Large intestine (tissue), 3 donors: ENCODE measurements at regions not wholly inside any gene's neighbourhood (a gene's known extent, or its start where the extent isn't known, plus 50 kb on each side); places are given as distances from the start of the nearest gene placed in this dataset.
"Not testable (repeated sequence)": the region's sequence is repeated elsewhere in the genome, so short reads cannot be mapped to it uniquely, and the experiment has no call there.

ENCODE experiments used
- DNase-seq, 2 donors: peaks; one replicate each; pipeline versions ENCODE4 v3.0.0 to v3.0.0-alpha.2; 2013
- H3K27ac ChIP-seq: one replicate; pipeline ENCODE4 v1.5.1; 2013; ENCODE audit warnings: low read length
- H3K27me3 ChIP-seq: 2 replicates; pipeline ENCODE4 v1.6.1; 2013; ENCODE audit warnings: low read length; ENCODE audit not compliant: control insufficient read depth, insufficient read depth
- H3K36me3 ChIP-seq: 2 replicates; pipeline ENCODE4 v1.6.1; 2013; ENCODE audit warnings: low read length; ENCODE audit not compliant: control insufficient read depth, insufficient read depth
- H3K4me1 ChIP-seq: one replicate; pipeline ENCODE4 v1.6.1; 2013; ENCODE audit warnings: low read length; ENCODE audit not compliant: control insufficient read depth, insufficient read depth
- H3K4me3 ChIP-seq: one replicate; pipeline ENCODE4 v1.5.1; 2013; ENCODE audit warnings: low read length
- H3K9me3 ChIP-seq: one replicate; pipeline ENCODE4 v1.6.1; 2013; ENCODE audit warnings: mild to moderate bottlenecking, low read depth, low read length, moderate library complexity; ENCODE audit not compliant: control insufficient read depth
- WGBS: methylation state at CpG from one replicate; pipeline ENCODE4 v1.1.5; 2013; ENCODE audit warnings: low lambda C conversion rate; ENCODE audit not compliant: insufficient coverage; 5-methylcytosine and 5-hydroxymethylcytosine counted together

GRCh38 chr2:138902239-138902871 is 122.2 kb upstream of the NXPH2 start:
- no peaks in the 10 kb centered on the region for H3K27me3 ChIP-seq
- WGBS, result no CpG with 5 or more reads among the region's 29 CpGs
- no peaks in the 10 kb centered on the region for H3K4me1 ChIP-seq
- H3K4me3 ChIP-seq, result no peak overlapping the region
- peaks cover 2% of the 10 kb centered on the region for H3K9me3 ChIP-seq
- H3K36me3 ChIP-seq, result no peaks in the 10 kb centered on the region
- no peak for DNase-seq
- no peak overlapping the region for H3K27ac ChIP-seq

DNA sequence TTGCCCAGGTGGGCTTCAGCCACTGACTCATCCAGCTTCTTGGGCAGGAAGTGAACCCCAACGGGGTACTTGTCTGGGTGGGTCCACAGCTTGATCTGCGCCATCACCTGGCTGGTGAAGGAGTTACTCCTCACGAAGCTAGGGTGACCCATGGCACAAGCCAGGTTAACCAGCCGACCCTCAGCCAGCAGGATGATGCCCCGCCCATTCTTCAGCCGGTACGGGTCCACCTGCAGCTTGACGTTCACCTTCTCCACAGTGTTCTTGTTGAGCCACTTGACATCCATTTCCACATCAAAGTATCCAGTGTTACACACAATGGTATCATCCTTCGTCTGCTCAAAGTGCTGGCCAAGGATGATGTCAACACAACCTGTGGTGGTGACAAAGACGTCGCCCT is 121.3 kb upstream of the NXPH2 start:
- H3K9me3 ChIP-seq, result peaks cover 2% of the 10 kb centered on the region
- WGBS, result no CpG with 5 or more reads among the region's 11 CpGs
- H3K27me3 ChIP-seq, result no peaks in the 10 kb centered on the region
- H3K27ac ChIP-seq, result no peak overlapping the region
- no peaks in the 10 kb centered on the region for H3K36me3 ChIP-seq
- no peak overlapping the region for H3K4me3 ChIP-seq
- no peak for DNase-seq
- H3K4me1 ChIP-seq, result no peaks in the 10 kb centered on the region

DNA sequence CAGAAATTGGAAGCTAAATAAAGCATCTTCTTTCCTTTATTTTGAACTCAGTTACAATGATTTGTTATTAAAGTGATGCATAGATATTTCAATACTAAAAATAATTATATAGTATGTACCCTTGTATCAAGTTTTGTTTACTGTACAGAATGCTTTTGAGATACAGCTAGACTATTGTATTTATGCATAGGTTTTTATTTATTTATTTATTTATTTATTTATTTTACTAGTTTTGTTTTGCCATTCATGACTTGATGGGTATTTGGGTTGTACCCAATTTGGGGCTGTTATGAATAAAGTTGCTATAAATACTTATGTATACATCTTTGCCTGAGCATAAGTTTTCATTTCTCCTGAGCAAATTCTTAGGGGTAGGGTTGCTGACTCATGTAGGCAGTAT is 118.7 kb upstream of the NXPH2 start:
- H3K9me3 ChIP-seq, result peaks cover 2% of the 10 kb centered on the region
- H3K27ac ChIP-seq, result no peak overlapping the region
- H3K36me3 ChIP-seq, result no peaks in the 10 kb centered on the region
- H3K4me3 ChIP-seq, result no peak overlapping the region
- no peak for DNase-seq
- H3K4me1 ChIP-seq, result no peaks in the 10 kb centered on the region
- no peaks in the 10 kb centered on the region for H3K27me3 ChIP-seq

- WGBS, result 80% methylated on average over 1 of the region's 12 CpGs
- Histone ChIP-seq H3K9me3 (no peaks in the 10 kb centered on the region), H3K27ac (no peak overlapping the region), H3K36me3 (no peaks in the 10 kb centered on the region), H3K4me1 (no peaks in the 10 kb centered on the region), H3K4me3 (no peak overlapping the region), H3K27me3 (no peaks in the 10 kb centered on the region)
- DNase-seq, result no peak
Measured at GRCh38 chr2:138897274-138897673, 117.1 kb upstream of the NXPH2 start.

DNA sequence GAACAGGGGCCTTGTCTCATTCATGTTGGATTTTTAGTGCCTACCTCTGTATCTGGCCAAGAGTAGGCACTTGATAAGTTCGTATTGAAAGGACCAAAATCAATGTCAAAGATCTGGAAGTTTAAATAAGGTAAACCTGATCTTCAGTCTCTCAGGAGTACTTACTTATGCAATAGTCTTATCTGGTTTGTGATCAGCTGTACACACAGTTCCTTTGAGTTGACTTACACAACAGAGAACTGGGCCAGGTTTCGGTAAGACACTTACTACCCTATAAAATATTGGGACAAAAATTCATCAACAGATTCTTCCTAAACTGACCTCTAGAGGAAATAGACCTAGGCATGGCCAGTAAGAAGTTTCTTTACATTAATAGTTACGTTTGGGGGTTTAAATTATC is 113.6 kb upstream of the NXPH2 start:
- no peak for DNase-seq
- no peak overlapping the region for H3K27ac ChIP-seq

GRCh38 chr2:138881126-138881525 is 100.9 kb upstream of the NXPH2 start:
- H3K9me3 ChIP-seq, result no peaks in the 10 kb centered on the region
- no peak overlapping the region for H3K27ac ChIP-seq
- DNase-seq, result no peak
- H3K4me1 ChIP-seq, result no peaks in the 10 kb centered on the region
- no peaks in the 10 kb centered on the region for H3K27me3 ChIP-seq
- WGBS, result no CpG with 5 or more reads among the region's 1 CpG
- no peak overlapping the region for H3K4me3 ChIP-seq
- H3K36me3 ChIP-seq, result no peaks in the 10 kb centered on the region

More for the DNA sequence above, 113.6 kb upstream of the NXPH2 start:
- 100% methylated on average over 1 of the region's 3 CpGs for whole genome bisulfite sequencing
- no peak overlapping the region for H3K4me3 ChIP-seq
- H3K9me3 ChIP-seq, result no peaks in the 10 kb centered on the region
- H3K27me3 ChIP-seq, result no peaks in the 10 kb centered on the region
- no peaks in the 10 kb centered on the region for H3K36me3 ChIP-seq
- no peaks in the 10 kb centered on the region for H3K4me1 ChIP-seq

DNA sequence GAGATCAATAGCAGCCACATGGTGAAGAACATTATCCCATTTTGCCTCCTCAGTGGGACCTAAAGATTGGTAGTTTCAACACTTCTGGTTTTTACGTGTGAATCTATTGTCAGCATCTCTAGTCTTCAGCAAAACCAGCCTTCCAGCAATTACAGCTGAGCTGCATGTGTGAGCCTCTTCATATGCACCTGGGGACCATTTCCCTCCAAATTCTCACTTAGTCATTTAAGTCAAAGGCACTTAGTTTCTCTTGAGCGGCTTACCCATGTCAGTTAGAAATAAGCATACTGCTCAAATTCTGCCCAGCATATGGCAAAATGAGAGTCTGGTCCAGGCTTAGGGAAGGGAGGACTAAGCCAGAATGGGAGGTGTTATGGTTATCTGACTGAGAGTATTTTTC is 99.7 kb upstream of the NXPH2 start:
- no peaks in the 10 kb centered on the region for H3K4me1 ChIP-seq
- H3K36me3 ChIP-seq, result no peaks in the 10 kb centered on the region
- H3K27ac ChIP-seq, result no peak overlapping the region
- no peak for DNase-seq
- H3K9me3 ChIP-seq, result no peaks in the 10 kb centered on the region
- H3K4me3 ChIP-seq, result no peak overlapping the region
- no CpG with 5 or more reads among the region's 2 CpGs for WGBS
- H3K27me3 ChIP-seq, result no peaks in the 10 kb centered on the region

DNA sequence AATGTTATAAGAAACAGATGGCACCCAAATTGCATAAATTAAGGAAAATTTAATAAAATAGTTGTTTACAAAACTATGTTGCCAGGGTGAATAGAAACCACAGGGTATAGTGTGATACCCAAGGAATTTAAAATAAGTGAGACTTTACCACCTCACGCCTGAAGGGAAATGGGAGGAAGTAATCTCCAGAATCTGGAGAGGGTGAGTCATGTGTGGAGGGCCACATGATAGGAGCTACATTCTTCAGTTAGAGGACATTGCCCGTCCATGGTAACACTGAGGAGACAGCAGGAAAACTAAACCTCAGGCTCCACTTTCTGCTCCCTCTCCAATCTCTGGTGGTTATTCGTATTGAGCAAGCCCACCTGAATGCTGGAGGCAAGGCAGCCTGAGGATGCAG is 97.2 kb upstream of the NXPH2 start:
- DNase-seq, result no peak
- H3K27me3 ChIP-seq, result no peaks in the 10 kb centered on the region
- no peak overlapping the region for H3K27ac ChIP-seq
- WGBS, result no CpG with 5 or more reads among the region's 3 CpGs
- H3K4me1 ChIP-seq, result no peaks in the 10 kb centered on the region
- no peak overlapping the region for H3K4me3 ChIP-seq
- no peaks in the 10 kb centered on the region for H3K36me3 ChIP-seq
- H3K9me3 ChIP-seq, result peaks cover under 1% of the 10 kb centered on the region

GRCh38 chr2:138874251-138874650 is 94.1 kb upstream of the NXPH2 start:
- no peaks in the 10 kb centered on the region for H3K4me1 ChIP-seq
- H3K27ac ChIP-seq, result no peak overlapping the region
- no peaks in the 10 kb centered on the region for H3K27me3 ChIP-seq
- H3K9me3 ChIP-seq, result peaks cover 4% of the 10 kb centered on the region
- no peak for DNase-seq
- H3K36me3 ChIP-seq, result no peaks in the 10 kb centered on the region
- H3K4me3 ChIP-seq, result no peak overlapping the region
- 60% methylated on average over 1 of the region's 1 CpG for WGBS

GRCh38 chr2:138872116-138872515 is 91.9 kb upstream of the NXPH2 start:
- not testable (repeated sequence) for H3K36me3 ChIP-seq, H3K4me3 ChIP-seq, H3K27me3 ChIP-seq, H3K27ac ChIP-seq, H3K9me3 ChIP-seq, DNase-seq, H3K4me1 ChIP-seq
- no CpG with 5 or more reads among the region's 10 CpGs for WGBS

DNA sequence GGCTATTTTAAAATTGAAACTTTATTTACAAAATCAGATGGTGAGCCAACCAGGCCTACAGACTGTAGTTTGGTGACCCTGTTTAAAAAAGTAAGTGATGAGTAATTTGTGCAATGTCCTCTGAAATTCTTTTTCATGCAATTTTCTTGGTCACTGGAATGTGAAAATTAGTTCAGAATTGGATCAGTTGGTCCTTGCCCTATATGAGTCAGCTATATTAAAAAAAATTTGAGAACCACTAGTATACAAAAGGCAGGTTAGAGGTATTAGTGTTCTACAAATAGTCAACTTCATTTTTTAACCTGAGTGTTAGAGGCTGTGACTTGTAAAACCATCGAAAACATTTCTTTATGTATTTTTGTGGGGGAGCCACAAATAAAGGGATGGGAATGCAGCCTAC is 91.1 kb upstream of the NXPH2 start:
- H3K36me3 ChIP-seq, result no peaks in the 10 kb centered on the region
- no CpG with 5 or more reads among the region's 1 CpG for WGBS

More for the DNA sequence above, 91.1 kb upstream of the NXPH2 start:
- no peak for DNase-seq
- Histone ChIP-seq H3K9me3 (peaks cover 4% of the 10 kb centered on the region), H3K4me1 (no peaks in the 10 kb centered on the region), H3K4me3 (no peak overlapping the region), H3K27me3 (no peaks in the 10 kb centered on the region), H3K27ac (no peak overlapping the region)
